GM23338 (cell line): ENCODE measurements at regions not wholly inside any gene's neighbourhood (a gene's known extent, or its start where the extent isn't known, plus 50 kb on each side); places are given as distances from the start of the nearest gene placed in this dataset.

Source experiments
- CREB1 ChIP-seq: fragments of 250-450 bp; sonication (Bioruptor Pico); IDR thresholded peaks from 2 replicates; pipeline ENCODE4 v1.5.0; 2020; ENCODE audit warnings: low read depth, mild to moderate bottlenecking, moderate library complexity
- CTCF ChIP-seq, 2 experiments: fragments of 200-600 bp in 1 of 2; sonication (generic) in 1 of 2; conservative IDR thresholded peaks; 2 replicates each; pipeline versions ENCODE4 v1.5.1 to v1.6.1; 2016 to 2017; ENCODE audit warnings: antibody characterized with exemption in 2 of 2, low read depth in 2 of 2, mild to moderate bottlenecking in 2 of 2, moderate library complexity in 1 of 2
- ETS1 ChIP-seq: IDR thresholded peaks from 2 replicates; pipeline ENCODE4 v1.6.1; 2016; ENCODE audit warnings: antibody characterized with exemption
- EZH2 ChIP-seq: fragments of 200-600 bp; sonication (generic); IDR thresholded peaks from one replicate; pipeline ENCODE4 v1.8.0; 2017; ENCODE audit warnings: antibody characterized with exemption, mild to moderate bottlenecking, low read depth; ENCODE audit not compliant: unreplicated experiment
- JUNB ChIP-seq: IDR thresholded peaks from one replicate; pipeline ENCODE4 v1.6.1; 2016; ENCODE audit warnings: antibody characterized with exemption; ENCODE audit not compliant: unreplicated experiment
- NANOG ChIP-seq: IDR thresholded peaks from 2 replicates; pipeline ENCODE4 v1.6.1; 2016; ENCODE audit warnings: antibody characterized with exemption, borderline replicate concordance
- POLR2AphosphoS5 ChIP-seq: IDR thresholded peaks from 2 replicates; pipeline ENCODE4 v1.6.1; 2016; ENCODE audit warnings: antibody characterized with exemption, low read depth
- REST ChIP-seq: IDR thresholded peaks from one replicate; pipeline ENCODE4 v1.6.1; 2018; ENCODE audit warnings: antibody characterized with exemption; ENCODE audit not compliant: unreplicated experiment
- ZNF331 ChIP-seq: fragments of 250-450 bp; sonication (Bioruptor Pico); IDR thresholded peaks from 2 replicates; pipeline ENCODE4 v1.5.0; 2020; ENCODE audit warnings: low read depth, mild to moderate bottlenecking, moderate library complexity
- ZNF462 ChIP-seq: fragments of 250-450 bp; sonication (Bioruptor Pico); IDR thresholded peaks from 2 replicates; pipeline ENCODE4 v1.5.0; 2020; ENCODE audit warnings: mild to moderate bottlenecking, moderate library complexity

GRCh38 chr6:102389994-102390393 is 996.5 kb downstream of the GRIK2 start (continued):
- TF ChIP-seq ZNF462 (no peak), CREB1 (CRISPR knock-in tag) (no peak), POLR2AphosphoS5 (no peak), ETS1 (no peak), ZNF331 (CRISPR knock-in tag) (no peak), CTCF (conservative IDR thresholded peaks at IDR 0.05; ENCODE audit: low read depth in 2 of 2) (no peak), JUNB (no peak), EZH2 (no peak), NANOG (no peak), REST (no peak)
